Lower leg skin (tissue), 3 donors: ENCODE measurements at regions not wholly inside any gene's neighbourhood (a gene's known extent, or its start where the extent isn't known, plus 50 kb on each side); places are given as distances from the start of the nearest gene placed in this dataset.

ENCODE experiments used
- CTCF ChIP-seq, 3 donors: fragments of 450-650 bp; IDR thresholded peaks; one replicate each; pipeline ENCODE4 v1.5.1; 2016; ENCODE audit warnings: antibody characterized with exemption in 3 of 3, mild to moderate bottlenecking in 3 of 3, moderate library complexity in 2 of 3
- POLR2A ChIP-seq, 2 donors: fragments of 450-650 bp; IDR thresholded peaks; one replicate each; pipeline ENCODE4 v1.6.1; 2016 to 2017; ENCODE audit warnings: antibody characterized with exemption in 2 of 2, mild to moderate bottlenecking in 1 of 2, moderate library complexity in 1 of 2

GRCh38 chr18:57212678-57213077, 65.8 kb downstream of the BOD1L2 start:
- TF ChIP-seq CTCF (IDR thresholded peaks at IDR 0.05) (no peak), POLR2A (IDR thresholded peaks at IDR 0.05) (no peak)
